Stromal cell of bone marrow (primary cell): ENCODE measurements at regions not wholly inside any gene's neighbourhood (a gene's known extent, or its start where the extent isn't known, plus 50 kb on each side); places are given as distances from the start of the nearest gene placed in this dataset.

Source experiments
- DNase-seq: peaks from one replicate; pipeline ENCODE4 v3.0.0-alpha.2; 2012; ENCODE audit warnings: low read depth

DNA sequence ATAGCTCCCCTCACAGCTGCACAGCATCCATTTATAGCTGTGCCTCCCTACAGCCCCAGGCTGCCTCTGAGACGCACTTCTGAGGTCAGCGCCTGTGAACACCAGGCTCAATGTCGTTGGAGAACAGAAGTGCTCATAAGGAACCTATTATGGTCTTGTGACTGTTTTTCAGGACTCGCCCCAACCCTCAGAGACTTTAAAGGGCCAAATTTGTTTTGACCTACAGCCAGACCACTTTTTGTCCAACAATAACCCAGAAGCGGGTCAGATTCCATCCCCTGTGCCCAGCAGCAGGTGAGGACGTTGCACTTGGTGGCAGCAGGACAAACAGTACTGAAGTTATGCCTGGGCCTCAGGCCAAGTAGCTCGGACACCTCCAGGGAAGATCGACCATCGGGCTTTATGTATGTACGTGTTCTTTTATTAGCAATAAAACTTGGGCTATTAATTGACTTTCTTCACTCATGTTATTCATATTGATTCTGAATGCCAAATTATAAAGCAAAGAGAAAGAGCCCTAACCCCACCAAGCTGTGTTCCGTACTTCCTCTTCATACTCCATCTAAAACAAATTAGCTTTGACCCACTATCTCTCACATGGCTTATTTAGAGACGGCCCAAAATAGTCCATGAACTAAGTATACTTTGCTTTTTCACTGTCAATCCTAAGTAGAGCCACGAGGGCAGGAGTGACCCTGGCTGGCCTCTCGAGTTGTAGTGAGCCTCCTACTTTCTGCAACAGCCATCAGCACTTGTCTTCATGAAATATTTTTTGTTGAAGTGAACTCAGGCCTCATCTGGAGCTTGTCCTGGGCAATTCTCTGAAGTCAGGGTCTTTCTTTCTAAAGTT lies 92.3 kb upstream of the PAX6 start:
- DNase-seq: no peak

- DNase-seq: no peak
These were observed 91.6 kb upstream of the PAX6 start for GRCh38 chr11:31902706-31903105.

- no peak for DNase-seq
These were observed 84.8 kb upstream of the PAX6 start for GRCh38 chr11:31895926-31896325.

- DNase-seq: no peak
These were observed 76.1 kb upstream of the PAX6 start for GRCh38 chr11:31887180-31887579.

DNA sequence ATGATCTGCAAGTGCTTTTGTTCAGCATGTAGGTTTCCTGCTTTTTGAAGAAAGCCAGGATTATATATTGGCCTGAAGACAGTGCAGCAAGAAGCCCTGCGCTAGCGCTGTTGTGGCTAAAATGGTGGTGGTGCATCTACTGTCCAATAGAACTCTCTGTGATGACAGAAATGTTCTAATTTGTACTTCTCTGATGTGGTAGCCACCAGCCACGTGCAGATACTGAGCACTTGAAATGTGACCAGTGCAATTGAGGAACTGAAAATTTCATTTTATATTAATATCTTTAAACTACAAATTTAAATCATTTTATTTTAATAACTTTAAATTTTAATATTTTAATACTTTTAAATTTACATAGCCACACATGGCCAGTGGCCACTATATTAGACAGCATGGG lies 73.0 kb upstream of the PAX6 start:
- DNase-seq: no peak

DNA sequence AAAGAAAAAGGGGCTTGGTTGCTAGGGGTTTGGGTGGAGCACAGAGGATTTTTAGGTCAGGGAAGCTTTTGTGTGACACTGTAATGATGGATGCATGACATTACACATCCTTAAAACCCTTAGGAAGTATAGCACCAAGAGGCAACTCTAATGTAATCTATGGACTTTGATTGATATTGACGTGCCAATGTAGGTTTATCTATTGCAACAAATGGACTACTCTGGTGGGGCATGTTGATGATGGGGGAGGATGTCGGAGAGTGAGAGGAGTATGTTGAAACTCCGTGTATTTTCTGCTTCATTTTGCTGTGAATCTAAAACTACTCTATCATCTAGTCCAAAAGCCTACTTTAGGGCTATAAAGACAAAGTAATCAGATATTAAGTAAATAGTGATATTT lies 72.3 kb upstream of the PAX6 start:
- DNase-seq: no peak

DNA sequence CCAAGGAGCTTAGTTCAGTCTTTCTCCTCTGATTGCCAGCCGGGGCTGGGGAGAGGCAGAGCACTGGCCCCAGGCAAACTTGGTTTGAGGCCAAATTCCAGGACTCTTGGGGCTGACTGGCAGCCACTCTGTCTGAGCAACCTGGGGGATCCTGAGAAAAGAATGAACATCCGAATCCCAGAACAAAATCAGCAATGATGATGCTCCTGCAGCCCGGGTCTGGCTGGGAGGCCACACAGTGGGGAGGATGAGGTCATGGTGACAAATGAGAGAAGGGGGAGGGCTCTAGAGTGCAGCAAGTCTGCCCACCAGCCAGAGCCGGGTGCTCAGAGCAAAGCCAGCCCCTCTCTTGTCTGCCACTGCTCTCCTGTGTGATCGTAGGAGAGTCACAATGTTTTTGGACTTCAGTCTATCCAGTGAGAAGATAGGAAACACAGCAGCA lies 71.8 kb upstream of the PAX6 start:
- DNase-seq: no peak

- DNase-seq: no peak
These were observed 70.7 kb upstream of the PAX6 start for GRCh38 chr11:31881825-31882224.

GRCh38 chr11:31879681-31880080 lies 68.6 kb upstream of the PAX6 start:
- no peak for DNase-seq

GRCh38 chr11:31877863-31878262 lies 66.7 kb upstream of the PAX6 start:
- DNase-seq: no peak

- DNase-seq: no peak
These were observed 66.0 kb upstream of the PAX6 start for GRCh38 chr11:31877083-31877482.

DNA sequence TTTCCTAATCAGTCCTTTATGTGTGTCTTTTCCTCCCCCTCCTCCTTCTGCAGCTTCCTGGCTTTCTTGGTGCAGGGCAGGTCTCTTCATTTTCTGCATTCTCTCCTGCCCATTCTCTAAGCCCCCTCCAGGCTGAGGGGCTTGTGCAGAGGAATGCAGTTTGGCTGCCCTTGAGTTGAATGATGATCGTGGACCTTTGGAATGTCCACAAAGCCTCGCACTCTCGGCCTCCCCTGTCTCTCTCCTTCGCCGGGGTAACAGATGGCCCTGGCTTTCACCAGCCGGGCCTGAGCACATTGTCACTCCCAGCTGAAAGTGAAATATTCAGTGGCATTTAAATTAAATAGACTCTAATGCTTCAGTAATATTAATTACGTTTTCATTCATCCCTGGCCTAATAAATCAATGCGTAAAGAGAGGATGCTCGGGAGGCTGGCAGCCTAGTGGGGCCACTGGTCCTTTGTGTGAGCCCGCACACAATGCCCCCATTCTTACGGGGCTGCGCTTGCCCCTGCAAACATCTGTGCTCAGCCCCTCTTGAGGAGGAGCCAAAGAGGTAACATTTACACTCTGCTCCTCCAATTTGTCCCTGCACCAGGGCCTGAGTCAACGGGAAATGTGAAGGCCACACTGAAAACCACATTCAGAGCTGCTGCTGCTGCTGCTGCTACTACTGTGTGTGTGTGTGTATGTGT lies 64.9 kb upstream of the PAX6 start:
- DNase-seq: no peak

DNA sequence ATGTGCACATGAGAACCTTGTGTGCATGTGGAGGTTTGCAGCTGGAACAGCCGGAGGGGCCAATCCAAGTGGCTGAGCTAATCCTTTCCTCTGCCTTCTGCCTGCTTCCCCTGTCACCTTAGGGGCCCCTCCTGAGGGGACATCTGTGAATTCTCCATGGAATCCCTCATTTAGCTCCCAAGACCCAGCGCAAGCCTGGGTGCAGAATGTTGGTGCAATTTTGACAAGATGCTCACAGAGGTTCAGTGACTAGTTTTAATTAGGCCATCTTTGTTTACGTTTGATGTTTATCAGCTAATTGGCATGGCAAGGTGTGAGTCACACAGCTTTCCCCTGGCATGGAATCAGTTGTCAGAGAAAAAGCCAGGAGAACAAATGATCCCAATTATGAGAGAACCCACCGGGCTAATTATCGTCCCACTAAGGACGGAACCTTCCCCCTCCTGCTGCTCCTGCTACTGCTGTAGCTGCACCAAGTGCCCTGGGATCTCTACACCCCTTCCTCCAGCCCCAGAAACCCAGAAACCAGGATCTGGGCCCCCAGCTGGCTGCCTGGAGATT lies 63.6 kb upstream of the PAX6 start:
- DNase-seq: no peak

GRCh38 chr11:31873124-31873523 lies 62.0 kb upstream of the PAX6 start:
- DNase-seq: no peak

- no peak for DNase-seq
These were observed 60.9 kb upstream of the PAX6 start for GRCh38 chr11:31872076-31872443.

DNA sequence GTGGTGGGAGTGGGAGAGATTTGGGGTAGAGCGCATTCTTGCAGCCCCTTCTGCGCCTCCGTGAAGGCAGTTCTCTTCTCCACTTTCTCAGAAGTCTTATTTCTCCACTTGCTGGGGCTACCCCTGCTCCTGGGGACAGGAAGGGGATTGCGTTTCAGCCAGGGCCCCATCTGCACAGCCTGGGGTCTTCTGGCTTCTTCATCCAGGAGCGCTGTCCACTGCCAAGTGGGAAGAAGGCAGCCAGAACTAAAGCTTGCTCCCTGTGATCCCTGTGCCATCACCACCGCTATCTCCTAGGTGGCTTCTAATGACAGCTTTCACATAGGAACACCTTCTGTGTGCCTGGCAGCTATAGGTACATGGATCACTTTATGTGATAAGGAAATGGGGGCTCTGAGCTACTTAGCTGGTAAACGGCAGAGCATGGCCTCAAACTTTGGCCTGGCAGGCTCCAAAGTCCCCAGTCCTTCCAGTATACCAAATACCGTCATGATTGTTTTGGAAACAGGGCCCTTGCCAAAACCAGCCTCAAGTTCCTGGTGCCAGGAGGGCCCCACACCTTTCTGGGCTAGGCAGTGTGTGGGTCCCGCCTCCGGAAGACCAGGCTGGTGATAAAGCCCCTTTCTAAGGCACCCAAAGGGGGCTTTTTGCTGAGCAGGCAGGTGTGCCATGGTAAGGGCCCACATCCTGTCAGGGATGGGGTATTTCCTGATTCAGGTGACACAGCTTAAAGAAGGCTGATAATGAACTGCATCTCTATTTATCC lies 60.4 kb upstream of the PAX6 start:
- no peak for DNase-seq

GRCh38 chr11:31870609-31871309 lies 59.6 kb upstream of the PAX6 start:
- DNase-seq: peak; percentile 18

- no peak for DNase-seq
These were observed 58.9 kb upstream of the PAX6 start for GRCh38 chr11:31869986-31870385.

- no peak for DNase-seq
These were observed 54.6 kb upstream of the PAX6 start for GRCh38 chr11:31865606-31866300.

DNA sequence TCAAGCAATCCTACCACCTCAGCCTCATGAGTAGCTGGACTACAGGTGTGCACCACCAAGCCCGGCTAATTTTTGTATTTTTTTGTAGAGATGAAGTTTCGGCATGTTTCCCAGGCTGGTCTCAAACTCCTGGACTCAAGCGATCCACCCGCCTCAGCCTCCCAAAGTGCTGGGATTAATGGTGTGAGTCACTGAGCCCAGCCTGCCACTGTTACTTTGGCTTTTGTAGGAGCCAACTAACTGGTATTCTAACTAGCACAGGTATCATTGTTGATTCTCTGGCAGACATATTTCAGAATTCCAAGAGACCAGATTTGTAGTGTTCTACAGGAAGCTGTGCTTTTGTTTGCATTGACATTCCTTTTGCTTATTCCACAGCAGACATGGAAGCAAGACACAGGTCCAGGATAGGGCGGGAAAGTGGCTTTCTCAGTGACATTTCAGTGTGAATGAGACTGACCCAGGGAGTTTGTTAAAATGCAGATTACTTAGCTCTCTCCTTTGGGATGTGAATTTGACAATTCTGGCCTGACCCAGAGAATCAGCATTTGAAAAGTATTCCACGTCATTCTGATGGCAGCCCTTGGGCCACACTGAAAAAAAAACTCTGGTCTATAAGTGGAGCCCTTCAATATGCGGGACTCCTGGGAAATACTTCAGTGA lies 52.2 kb upstream of the PAX6 start:
- DNase-seq: no peak

GRCh38 chr11:31861011-31861410 lies 49.9 kb upstream of the PAX6 start:
- DNase-seq: no peak
